D721Med (cell line): ENCODE measurements at regions not wholly inside any gene's neighbourhood (a gene's known extent, or its start where the extent isn't known, plus 50 kb on each side); places are given as distances from the start of the nearest gene placed in this dataset.

ENCODE experiments used
- DNase-seq: peaks from one replicate; pipeline ENCODE4 v3.0.0; 2011; ENCODE audit warnings: low spot score; ENCODE audit not compliant: insufficient read length
- FAIRE-seq: peaks from 2 replicates; lab custom pipeline; 2011; peaks lifted over from hg19 to GRCh38; lab: Jason Lieb, UNC
- TF ChIP-seq, protein P1 (sequence below): IDR thresholded peaks from 2 replicates; pipeline ENCODE4 v1.5.1; 2012; ENCODE audit warnings: mild to moderate bottlenecking, control low read depth; ENCODE audit not compliant: insufficient read depth; ENCODE audit errors: missing control alignments

DNA sequence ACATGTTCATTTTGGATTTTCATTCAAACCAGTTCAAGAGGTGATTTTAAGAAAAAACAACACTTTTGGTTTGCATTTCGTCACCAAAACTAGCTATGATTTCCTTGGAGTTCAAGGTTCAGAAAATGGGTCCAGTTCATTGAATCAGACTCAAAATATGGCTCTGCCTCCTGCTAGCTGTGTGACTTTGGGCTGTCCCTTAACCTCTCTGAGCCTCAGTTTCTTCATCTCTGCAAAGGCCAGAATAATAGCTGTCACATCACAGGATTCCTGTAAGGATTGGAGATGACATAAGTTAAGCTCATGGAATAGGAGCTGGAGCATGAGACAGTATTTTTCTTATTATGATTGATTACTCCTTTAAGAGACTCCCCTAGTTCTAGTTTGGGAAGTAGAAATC lies 147.8 kb upstream of the SMIM23 start:
- no peak for DNase-seq
- TF ChIP-seq, protein P1, sequence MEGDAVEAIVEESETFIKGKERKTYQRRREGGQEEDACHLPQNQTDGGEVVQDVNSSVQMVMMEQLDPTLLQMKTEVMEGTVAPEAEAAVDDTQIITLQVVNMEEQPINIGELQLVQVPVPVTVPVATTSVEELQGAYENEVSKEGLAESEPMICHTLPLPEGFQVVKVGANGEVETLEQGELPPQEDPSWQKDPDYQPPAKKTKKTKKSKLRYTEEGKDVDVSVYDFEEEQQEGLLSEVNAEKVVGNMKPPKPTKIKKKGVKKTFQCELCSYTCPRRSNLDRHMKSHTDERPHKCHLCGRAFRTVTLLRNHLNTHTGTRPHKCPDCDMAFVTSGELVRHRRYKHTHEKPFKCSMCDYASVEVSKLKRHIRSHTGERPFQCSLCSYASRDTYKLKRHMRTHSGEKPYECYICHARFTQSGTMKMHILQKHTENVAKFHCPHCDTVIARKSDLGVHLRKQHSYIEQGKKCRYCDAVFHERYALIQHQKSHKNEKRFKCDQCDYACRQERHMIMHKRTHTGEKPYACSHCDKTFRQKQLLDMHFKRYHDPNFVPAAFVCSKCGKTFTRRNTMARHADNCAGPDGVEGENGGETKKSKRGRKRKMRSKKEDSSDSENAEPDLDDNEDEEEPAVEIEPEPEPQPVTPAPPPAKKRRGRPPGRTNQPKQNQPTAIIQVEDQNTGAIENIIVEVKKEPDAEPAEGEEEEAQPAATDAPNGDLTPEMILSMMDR: no peak
- no peak for FAIRE-seq

DNA sequence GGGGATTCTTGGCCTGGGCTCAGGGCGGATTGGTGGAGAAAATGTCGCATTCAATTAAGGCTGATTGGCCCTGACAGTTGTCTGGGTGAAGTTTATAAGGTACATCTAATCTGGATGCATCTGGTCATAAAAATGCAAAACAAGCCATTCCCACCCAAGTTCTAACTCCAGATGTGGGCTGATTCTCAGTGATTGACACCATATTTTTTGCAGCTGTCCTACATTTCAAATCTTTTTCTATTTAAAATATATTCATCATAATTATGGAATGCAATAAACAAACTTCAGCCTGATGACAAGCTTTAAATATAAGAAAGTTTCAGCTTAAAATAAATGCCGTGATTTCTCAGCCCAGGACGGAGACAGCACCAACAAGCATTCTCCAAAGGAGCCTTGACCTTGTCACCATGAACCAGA lies 146.4 kb upstream of the SMIM23 start:
- FAIRE-seq: no peak
- TF ChIP-seq, protein P1: no peak
- DNase-seq: no peak

DNA sequence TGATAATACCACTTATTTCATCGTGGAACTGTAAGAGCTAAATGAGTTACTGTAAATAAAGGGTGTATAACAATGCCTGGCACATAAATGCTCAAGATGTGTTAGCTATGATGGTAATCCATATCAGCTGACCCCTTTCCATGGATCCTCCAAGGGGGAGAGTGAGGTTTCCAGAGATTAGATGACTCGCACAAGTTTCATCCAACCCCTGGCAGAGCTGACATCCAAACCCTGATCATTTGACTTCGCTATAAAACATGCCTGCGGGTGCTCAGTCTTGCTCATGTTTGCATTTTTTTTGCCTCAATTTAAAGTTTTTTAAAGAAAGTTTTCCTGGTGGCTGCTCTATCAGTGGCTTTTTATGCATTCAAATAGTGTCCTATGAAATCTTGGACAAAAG lies 145.7 kb upstream of the SMIM23 start:
- no peak for FAIRE-seq
- DNase-seq: no peak
- TF ChIP-seq, protein P1: no peak

DNA sequence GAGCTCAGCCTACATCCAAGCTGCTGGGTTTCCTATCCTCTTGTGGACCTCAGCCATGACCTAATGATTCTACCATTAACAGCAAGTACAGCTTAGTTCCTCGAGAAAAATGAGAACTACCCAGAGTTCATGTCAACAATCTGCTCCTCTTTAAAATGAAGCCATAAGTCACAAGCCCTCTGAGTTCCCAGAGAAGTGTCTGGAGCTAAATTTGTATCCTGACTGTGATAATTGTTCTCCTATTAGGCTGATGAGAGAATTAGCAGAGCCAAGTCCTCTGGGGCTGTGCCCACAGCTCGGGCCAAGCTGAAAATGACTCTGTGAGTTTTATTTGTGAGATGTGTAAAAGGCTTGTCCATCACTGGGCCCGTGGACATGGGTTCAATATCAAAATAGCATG lies 145.1 kb upstream of the SMIM23 start:
- no peak for FAIRE-seq
- TF ChIP-seq, protein P1: no peak
- DNase-seq: no peak

DNA sequence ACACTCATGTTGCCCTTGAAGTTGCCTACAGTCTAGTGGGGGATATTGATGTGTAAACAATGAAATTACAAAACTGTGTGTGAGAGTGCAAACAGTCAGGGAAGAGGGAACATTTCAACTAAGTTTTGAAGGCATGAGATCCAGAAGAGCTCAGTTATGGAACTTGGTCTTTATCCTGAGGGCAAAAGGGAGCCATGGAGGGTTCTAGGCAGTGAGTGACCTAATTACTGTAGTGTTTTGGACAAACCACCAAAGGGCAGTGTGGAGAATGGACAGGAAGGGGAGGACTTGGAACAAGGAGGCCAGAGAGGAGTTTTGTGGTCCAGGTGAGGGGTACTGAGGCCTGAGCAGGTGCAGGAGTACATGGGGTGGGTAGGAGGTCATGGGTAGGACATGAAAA lies 143.7 kb upstream of the SMIM23 start:
- DNase-seq (no peak), FAIRE-seq (no peak)
- TF ChIP-seq, protein P1: no peak

DNA sequence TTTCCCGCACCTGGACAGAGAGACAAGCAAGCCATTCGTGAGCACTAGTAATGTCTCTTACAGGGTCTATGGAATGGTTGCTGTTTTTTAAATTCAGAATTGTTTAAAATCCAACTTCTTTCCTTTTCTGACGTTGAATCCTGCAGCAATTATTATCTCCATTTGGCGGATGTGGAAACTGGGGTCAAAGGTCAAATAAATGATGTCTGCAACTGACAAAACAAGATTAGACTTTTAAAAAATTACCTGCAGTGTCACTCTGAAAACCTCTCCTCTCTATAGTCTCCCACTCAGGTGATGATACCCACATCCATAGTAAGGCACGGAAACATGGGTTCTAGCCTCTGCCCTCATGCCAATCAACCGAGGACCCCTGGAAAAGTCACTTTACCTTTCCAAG lies 142.7 kb upstream of the SMIM23 start:
- TF ChIP-seq, protein P1: no peak
- FAIRE-seq: no peak
- no peak for DNase-seq

DNA sequence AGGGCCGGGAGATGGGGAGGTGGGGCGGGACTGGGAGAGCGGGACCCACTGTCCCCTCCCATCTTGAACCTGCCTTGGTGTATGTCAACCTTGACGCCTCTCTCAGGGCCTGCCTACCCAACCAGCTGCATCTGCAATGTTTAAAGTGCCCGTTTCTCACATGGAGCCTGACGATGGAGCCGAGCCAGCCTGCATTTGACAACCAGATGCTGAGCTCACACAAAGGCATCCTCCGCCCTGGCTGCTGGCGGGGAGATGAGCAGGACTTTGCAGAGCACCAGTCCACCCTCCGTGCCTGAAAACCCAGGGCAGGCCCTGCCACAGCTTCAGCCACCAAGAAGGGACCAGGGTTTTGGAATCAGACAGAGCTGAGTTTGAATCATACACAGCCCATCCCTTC lies 141.1 kb upstream of the SMIM23 start:
- TF ChIP-seq, protein P1: no peak
- no peak for DNase-seq
- no peak for FAIRE-seq
